ENCODE measurements at regions not wholly inside any gene's neighbourhood (a gene's known extent, or its start where the extent isn't known, plus 50 kb on each side); places are given as distances from the start of the nearest gene placed in this dataset.

DNA sequence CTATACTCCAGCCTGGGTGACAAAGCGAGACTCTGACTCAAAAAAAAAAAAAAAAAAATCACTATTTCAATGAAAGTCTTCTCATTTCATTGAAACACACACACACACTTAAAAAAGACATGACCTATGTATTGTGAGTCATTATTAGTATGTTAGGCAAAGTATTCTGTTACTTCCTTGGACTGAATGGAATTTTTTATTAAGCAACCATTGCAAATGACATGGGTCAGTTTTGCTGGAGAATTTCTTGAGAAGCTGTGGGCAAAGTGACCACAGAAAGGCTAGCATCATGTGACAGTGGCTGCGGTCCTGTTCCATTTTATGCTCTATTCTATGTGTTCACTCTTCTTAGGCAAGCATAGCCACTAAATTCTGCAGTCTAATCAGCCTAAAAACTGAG lies 695.7 kb downstream of the TDRD15 start:
- TF ChIP-seq, protein P1, sequence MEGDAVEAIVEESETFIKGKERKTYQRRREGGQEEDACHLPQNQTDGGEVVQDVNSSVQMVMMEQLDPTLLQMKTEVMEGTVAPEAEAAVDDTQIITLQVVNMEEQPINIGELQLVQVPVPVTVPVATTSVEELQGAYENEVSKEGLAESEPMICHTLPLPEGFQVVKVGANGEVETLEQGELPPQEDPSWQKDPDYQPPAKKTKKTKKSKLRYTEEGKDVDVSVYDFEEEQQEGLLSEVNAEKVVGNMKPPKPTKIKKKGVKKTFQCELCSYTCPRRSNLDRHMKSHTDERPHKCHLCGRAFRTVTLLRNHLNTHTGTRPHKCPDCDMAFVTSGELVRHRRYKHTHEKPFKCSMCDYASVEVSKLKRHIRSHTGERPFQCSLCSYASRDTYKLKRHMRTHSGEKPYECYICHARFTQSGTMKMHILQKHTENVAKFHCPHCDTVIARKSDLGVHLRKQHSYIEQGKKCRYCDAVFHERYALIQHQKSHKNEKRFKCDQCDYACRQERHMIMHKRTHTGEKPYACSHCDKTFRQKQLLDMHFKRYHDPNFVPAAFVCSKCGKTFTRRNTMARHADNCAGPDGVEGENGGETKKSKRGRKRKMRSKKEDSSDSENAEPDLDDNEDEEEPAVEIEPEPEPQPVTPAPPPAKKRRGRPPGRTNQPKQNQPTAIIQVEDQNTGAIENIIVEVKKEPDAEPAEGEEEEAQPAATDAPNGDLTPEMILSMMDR (IDR thresholded peaks at IDR 0.05): no peak

DNA sequence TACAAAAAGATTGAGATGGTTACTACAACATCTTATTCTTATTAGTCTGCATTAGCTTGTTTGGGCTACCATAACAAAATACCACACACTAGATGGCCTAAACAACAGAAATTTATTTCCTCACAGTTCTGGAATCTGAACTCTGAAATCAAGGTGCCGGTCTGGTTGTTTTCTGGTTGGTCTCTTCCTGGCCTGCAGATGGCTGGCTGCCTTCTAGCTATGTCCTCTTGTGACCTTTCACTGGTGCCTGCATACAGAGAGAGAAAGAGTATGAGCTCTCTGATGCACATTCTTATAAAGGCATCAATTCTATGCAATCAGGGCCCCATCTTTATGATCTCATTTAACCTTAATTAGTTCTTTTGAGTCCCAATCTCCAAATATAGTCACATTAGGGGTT lies 696.5 kb downstream of the TDRD15 start:
- TF ChIP-seq, protein P1 (IDR thresholded peaks at IDR 0.05): no peak

DNA sequence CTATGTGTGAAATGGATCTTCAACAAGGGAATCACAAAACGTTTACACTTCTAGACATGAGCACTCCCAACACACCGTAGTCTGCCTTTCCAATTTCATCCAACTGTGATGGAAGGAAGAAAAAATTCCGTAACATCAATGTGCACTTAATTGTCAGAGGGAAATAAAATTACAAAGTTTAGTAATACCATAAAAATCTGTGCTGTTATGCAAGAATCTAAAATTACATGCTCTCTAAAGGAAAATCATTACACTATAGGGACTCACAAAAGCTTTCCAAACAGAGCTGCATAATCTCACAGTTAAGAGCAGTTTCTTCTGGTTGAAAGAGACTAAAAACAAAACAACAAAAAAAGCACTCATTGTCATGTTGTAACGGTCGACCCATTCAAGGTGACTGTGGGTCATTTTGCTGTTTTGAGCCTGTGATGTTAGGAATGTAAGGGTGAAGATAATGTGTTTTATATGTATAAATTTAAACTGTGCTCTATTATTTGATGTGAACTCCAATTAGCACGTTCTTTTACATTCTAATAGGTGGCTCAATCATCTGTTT lies 698.0 kb downstream of the TDRD15 start:
- TF ChIP-seq, protein P1 (IDR thresholded peaks at IDR 0.05): no peak

DNA sequence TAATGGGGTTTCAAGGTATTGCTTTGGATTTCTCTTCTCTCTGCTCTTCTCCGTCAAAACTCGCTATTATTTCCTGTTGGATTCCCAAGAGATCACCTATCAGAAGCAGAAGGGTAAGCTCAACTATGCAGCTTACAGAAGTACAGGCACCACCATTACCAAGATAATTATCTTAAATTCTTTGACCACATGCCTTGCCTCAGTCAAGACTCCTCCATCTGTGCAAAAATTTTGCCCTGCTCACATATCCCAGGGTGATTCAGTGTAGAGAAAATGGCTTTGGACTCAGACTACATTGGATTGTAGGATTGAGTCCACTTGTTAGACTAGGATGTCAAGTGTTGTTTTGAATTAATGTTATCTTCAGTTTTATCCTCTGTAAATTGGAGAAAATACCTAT lies 698.7 kb downstream of the TDRD15 start:
- TF ChIP-seq, protein P1 (IDR thresholded peaks at IDR 0.05): no peak

DNA sequence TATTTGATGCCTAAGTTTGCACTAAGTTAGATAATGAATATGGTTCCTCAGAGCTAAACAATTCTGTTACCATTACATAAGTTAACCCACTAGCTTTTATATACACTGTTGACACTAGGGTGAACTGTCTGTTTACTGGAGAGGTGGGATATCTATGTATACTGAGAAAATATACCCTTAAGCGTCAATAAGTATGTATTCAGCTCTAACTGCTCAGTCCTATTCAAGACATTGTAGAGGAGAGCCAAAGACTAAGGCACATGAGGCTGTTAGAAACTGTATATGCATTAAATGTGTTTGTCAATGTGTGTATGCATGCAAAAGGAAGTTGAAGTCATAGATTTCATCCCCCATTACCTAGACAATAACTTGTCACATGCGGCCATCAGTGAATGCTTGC lies 710.0 kb downstream of the TDRD15 start:
- TF ChIP-seq, protein P1 (IDR thresholded peaks at IDR 0.05): no peak

DNA sequence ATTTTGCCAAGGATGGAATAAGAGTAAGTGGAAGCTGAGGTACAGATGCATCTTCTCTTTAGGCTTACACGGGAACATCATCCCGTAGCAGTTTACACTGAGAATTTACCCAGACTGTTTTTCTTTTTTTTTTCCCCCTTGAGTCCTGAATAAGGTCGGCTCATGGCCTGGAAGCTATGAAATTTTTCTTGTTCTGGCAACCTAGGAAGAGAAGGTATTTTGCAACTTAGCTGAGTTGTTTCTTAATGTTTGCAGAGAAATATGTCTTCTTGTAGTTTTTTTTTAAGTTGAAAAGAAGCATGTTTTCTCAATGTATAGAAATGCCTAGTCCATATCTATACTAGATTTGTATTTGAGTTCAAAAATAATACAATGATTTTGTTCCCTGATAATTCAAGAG lies 712.5 kb downstream of the TDRD15 start:
- TF ChIP-seq, protein P1 (IDR thresholded peaks at IDR 0.05): no peak

DNA sequence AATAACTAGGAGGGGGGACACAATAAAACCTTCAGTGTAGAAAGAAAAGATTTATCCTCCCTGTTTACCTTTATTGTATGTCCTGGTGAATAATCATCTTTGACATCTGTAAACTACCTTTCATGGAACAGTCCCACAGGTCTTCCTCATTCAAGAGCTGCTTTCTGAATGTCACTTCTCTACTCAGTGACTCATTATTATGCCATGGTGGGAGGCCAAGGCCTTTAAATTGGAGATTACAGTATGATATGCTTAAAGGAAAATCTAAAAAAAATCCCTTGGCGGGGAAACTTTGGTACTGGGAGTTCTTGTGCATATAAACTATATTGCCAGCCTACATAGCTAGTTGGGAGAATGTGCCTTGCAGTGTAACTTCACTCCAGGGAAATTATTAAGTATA lies 713.0 kb downstream of the TDRD15 start:
- TF ChIP-seq, protein P1 (IDR thresholded peaks at IDR 0.05): no peak

All from LNCAP (cell line).